ENCODE measurements at regions not wholly inside any gene's neighbourhood (a gene's known extent, or its start where the extent isn't known, plus 50 kb on each side); places are given as distances from the start of the nearest gene placed in this dataset.

DNA sequence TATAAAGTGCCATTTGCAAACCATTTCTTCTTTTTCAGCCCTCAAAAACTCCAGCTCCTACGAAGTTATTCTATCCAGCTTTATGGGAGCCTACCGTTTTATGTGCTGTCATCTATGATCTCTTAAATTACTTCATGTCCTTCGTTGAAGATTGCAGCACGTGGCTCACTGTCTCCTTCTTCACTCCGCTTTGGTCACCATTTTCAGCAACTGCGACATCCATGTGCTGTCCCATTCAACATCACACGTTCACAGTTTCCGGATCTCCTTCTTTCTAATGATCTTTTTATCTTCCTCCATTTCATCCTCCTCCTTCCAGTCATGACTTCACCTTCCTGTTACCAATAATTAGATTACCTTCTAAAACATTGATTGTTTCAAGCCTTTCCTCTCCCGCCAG lies 143.3 kb upstream of the KRAS start:
- no peak for TF ChIP-seq POLR2A (IDR thresholded peaks at IDR 0.05)
- TF ChIP-seq, protein P1, sequence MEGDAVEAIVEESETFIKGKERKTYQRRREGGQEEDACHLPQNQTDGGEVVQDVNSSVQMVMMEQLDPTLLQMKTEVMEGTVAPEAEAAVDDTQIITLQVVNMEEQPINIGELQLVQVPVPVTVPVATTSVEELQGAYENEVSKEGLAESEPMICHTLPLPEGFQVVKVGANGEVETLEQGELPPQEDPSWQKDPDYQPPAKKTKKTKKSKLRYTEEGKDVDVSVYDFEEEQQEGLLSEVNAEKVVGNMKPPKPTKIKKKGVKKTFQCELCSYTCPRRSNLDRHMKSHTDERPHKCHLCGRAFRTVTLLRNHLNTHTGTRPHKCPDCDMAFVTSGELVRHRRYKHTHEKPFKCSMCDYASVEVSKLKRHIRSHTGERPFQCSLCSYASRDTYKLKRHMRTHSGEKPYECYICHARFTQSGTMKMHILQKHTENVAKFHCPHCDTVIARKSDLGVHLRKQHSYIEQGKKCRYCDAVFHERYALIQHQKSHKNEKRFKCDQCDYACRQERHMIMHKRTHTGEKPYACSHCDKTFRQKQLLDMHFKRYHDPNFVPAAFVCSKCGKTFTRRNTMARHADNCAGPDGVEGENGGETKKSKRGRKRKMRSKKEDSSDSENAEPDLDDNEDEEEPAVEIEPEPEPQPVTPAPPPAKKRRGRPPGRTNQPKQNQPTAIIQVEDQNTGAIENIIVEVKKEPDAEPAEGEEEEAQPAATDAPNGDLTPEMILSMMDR (IDR thresholded peaks at IDR 0.05 in 4 of 5, conservative IDR thresholded peaks at IDR 0.05 in 1 of 5) = no peak

Measured in gastrocnemius medialis (tissue), 4 donors.